ENCODE measurements at regions not wholly inside any gene's neighbourhood (a gene's known extent, or its start where the extent isn't known, plus 50 kb on each side); places are given as distances from the start of the nearest gene placed in this dataset.

- ChIA-PET POLR2A (no interaction called here), CTCF (no interaction called here)
- H3K79me2 ChIP-seq (ENCODE audit: control insufficient read depth, insufficient read depth, low read length), result no peaks in the 10 kb centered on the region
- H3K4me2 ChIP-seq (ENCODE audit: insufficient read depth, low read length), result no peak overlapping the region
- dilution Hi-C loops (cut with MboI; ENCODE audit: extremely low pct_ligation_motif_present, low sequenced_read_pairs), result no loop called here
- no peaks in the 10 kb centered on the region for H3K27me3 ChIP-seq (ENCODE audit: control insufficient read depth in 2 of 2, insufficient read depth in 2 of 2, low read length in 2 of 2)
- H4K20me1 ChIP-seq (replicated peaks; ENCODE audit: control insufficient read depth, extremely low read depth, insufficient read depth, low read length), result no peaks in the 10 kb centered on the region
- no peaks in the 10 kb centered on the region for H3K9me1 ChIP-seq (replicated peaks; ENCODE audit: control insufficient read depth, extremely low read depth, insufficient read depth, low read length)
- no TSS peak for BruUV-seq (replicated peaks)
- intact Hi-C loops (cut with micrococcal nuclease), result no loop called here
- H3K27ac ChIP-seq (ENCODE audit: insufficient read depth, low read depth, low read length), result no peak overlapping the region
- no peaks in the 10 kb centered on the region for H3K9me3 ChIP-seq (replicated peaks; ENCODE audit: control insufficient read depth, insufficient read depth, low read length)
- FAIRE-seq (no peak), DNase-seq (ENCODE audit: low read depth, low spot score) (no peak)
- no peak overlapping the region for H3K9ac ChIP-seq (replicated peaks; ENCODE audit: extremely low read depth, insufficient read depth, low read length)
- H3K4me1 ChIP-seq (ENCODE audit: control insufficient read depth, extremely low read depth, insufficient read depth, low read length), result no peaks in the 10 kb centered on the region
- H3K36me3 ChIP-seq (ENCODE audit: control insufficient read depth in 2 of 2, extremely low read depth in 1 of 2, insufficient read depth in 2 of 2, low read length in 2 of 2), result no peaks in the 10 kb centered on the region
- TF ChIP-seq EZH2 (IDR thresholded peaks at IDR 0.05; ENCODE audit: borderline replicate concordance, low read depth, low read length, severe bottlenecking) (no peak), CTCF (IDR thresholded peaks at IDR 0.05; ENCODE audit: extremely low read depth in 1 of 2, insufficient read depth in 1 of 2, low read depth in 1 of 2, low read length in 2 of 2) (no peak)
- H2AFZ ChIP-seq (ENCODE audit: low read depth, low read length), result no peak overlapping the region
- H3K4me3 ChIP-seq (replicated peaks in 1 of 3; ENCODE audit: insufficient read depth in 1 of 3, low read depth in 1 of 3, low read length in 3 of 3), result no peak overlapping the region
These were observed 1981.3 kb upstream of the IGFBP7 start for GRCh38 chr4:59091146-59092142.

DNA sequence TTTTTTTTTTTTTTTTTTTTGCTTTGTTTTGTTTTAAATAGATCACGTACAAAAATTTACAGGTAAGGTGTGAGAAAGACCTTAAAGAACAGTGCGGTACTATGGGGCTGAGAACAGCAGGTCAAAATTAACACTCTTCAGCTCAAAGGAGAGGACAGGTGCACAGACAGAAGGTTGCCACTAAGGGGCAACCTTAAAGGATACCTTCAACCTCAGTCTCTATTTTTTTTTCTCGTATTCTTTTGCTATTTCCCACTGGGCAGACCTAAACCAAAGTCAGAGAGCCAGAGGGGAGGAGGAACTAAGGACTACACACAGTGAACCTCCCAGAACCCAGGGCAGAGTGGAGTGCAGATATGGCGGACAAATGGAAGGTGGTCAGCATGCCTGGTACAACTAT is 1984.3 kb upstream of the IGFBP7 start:
- no peaks in the 10 kb centered on the region for H3K36me3 ChIP-seq (ENCODE audit: control insufficient read depth in 2 of 2, extremely low read depth in 1 of 2, insufficient read depth in 2 of 2, low read length in 2 of 2)
- CTCF ChIA-PET, result no interaction called here
- no peak overlapping the region for H3K27ac ChIP-seq (ENCODE audit: insufficient read depth, low read depth, low read length)

More for the DNA sequence above, 1984.3 kb upstream of the IGFBP7 start:
- H3K4me3 ChIP-seq (replicated peaks in 1 of 3; ENCODE audit: insufficient read depth in 1 of 3, low read depth in 1 of 3, low read length in 3 of 3), result no peak overlapping the region
- H3K4me1 ChIP-seq (ENCODE audit: control insufficient read depth, extremely low read depth, insufficient read depth, low read length), result no peaks in the 10 kb centered on the region
- H3K9me1 ChIP-seq (replicated peaks; ENCODE audit: control insufficient read depth, extremely low read depth, insufficient read depth, low read length), result no peaks in the 10 kb centered on the region
- no peaks in the 10 kb centered on the region for H3K9me3 ChIP-seq (replicated peaks; ENCODE audit: control insufficient read depth, insufficient read depth, low read length)
- no peak overlapping the region for H2AFZ ChIP-seq (ENCODE audit: low read depth, low read length)
- no peak overlapping the region for H3K9ac ChIP-seq (replicated peaks; ENCODE audit: extremely low read depth, insufficient read depth, low read length)
- DNase-seq (ENCODE audit: low read depth, low spot score), result no peak
- dilution Hi-C loops (cut with MboI; ENCODE audit: extremely low pct_ligation_motif_present, low sequenced_read_pairs) (no loop called here), intact Hi-C loops (cut with micrococcal nuclease) (no loop called here)
- FAIRE-seq, result no peak
- POLR2A ChIA-PET, result no interaction called here
- no peak overlapping the region for H3K4me2 ChIP-seq (ENCODE audit: insufficient read depth, low read length)
- BruUV-seq (replicated peaks), result no TSS peak
- no peaks in the 10 kb centered on the region for H4K20me1 ChIP-seq (replicated peaks; ENCODE audit: control insufficient read depth, extremely low read depth, insufficient read depth, low read length)
- no peaks in the 10 kb centered on the region for H3K79me2 ChIP-seq (ENCODE audit: control insufficient read depth, insufficient read depth, low read length)
- TF ChIP-seq, protein P1, sequence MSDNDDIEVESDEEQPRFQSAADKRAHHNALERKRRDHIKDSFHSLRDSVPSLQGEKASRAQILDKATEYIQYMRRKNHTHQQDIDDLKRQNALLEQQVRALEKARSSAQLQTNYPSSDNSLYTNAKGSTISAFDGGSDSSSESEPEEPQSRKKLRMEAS (IDR thresholded peaks at IDR 0.05; ENCODE audit: insufficient read depth, insufficient read length), result no peak
- TF ChIP-seq CTCF (IDR thresholded peaks at IDR 0.05; ENCODE audit: extremely low read depth in 1 of 2, insufficient read depth in 1 of 2, low read depth in 1 of 2, low read length in 2 of 2) (no peak), POLR2AphosphoS5 (IDR thresholded peaks at IDR 0.05; ENCODE audit: insufficient read depth, low read depth, low read length) (no peak), GATA2 (IDR thresholded peaks at IDR 0.05; ENCODE audit: insufficient read depth, insufficient read length, low read depth, low read length) (no peak), POLR2A (IDR thresholded peaks at IDR 0.05; ENCODE audit: low read depth, low read length) (no peak), MYC (IDR thresholded peaks at IDR 0.05; ENCODE audit: low read depth, low read length) (no peak), JUN (IDR thresholded peaks at IDR 0.05; ENCODE audit: borderline replicate concordance, insufficient read depth, insufficient read length, low read depth) (no peak), EZH2 (IDR thresholded peaks at IDR 0.05; ENCODE audit: borderline replicate concordance, low read depth, low read length, severe bottlenecking) (no peak), FOS (IDR thresholded peaks at IDR 0.05; ENCODE audit: borderline replicate concordance, insufficient read depth, low read length) (no peak)
- H3K27me3 ChIP-seq (ENCODE audit: control insufficient read depth in 2 of 2, insufficient read depth in 2 of 2, low read length in 2 of 2), result no peaks in the 10 kb centered on the region
